WERI-Rb-1 (cell line): ENCODE measurements at regions not wholly inside any gene's neighbourhood (a gene's known extent, or its start where the extent isn't known, plus 50 kb on each side); places are given as distances from the start of the nearest gene placed in this dataset.

Source experiments
- DNase-seq: peaks from one replicate; pipeline ENCODE4 v3.0.0-alpha.2; 2020
- H3K27ac ChIP-seq: fragments of 250-450 bp; sonication (Bioruptor Pico); 2 replicates; pipeline ENCODE4 v1.5.1; 2020; ENCODE audit warnings: mild to moderate bottlenecking, moderate library complexity
- H3K27me3 ChIP-seq: fragments of 250-450 bp; sonication (Bioruptor Pico); 2 replicates; pipeline ENCODE4 v1.5.1; 2021; ENCODE audit warnings: mild to moderate bottlenecking, low read depth, moderate library complexity; ENCODE audit not compliant: insufficient read depth, severe bottlenecking
- H3K36me3 ChIP-seq: fragments of 250-450 bp; sonication (Bioruptor Pico); 2 replicates; pipeline ENCODE4 v1.5.1; 2020; ENCODE audit warnings: mild to moderate bottlenecking, moderate library complexity
- H3K4me3 ChIP-seq: 2 replicates; pipeline ENCODE4 v1.5.1; 2011; ENCODE audit warnings: low read depth, mild to moderate bottlenecking, control low read depth, low read length
- H3K9me3 ChIP-seq: fragments of 250-450 bp; sonication (Bioruptor Pico); 2 replicates; pipeline ENCODE4 v1.5.1; 2021; ENCODE audit warnings: mild to moderate bottlenecking, moderate library complexity; ENCODE audit not compliant: severe bottlenecking
- CTCF ChIP-seq: IDR thresholded peaks from 2 replicates; pipeline ENCODE4 v1.5.1; 2011; ENCODE audit warnings: low read depth, mild to moderate bottlenecking, control low read depth, inconsistent platforms, low read length

GRCh38 chr14:101399737-101400517 lies 161.4 kb upstream of the DIO3 start:
- Histone ChIP-seq H3K9me3 (no peaks in the 10 kb centered on the region), H3K27me3 (peaks cover 85% of the 10 kb centered on the region), H3K27ac (no peak overlapping the region), H3K36me3 (no peaks in the 10 kb centered on the region), H3K4me3 (no peak overlapping the region)
- DNase-seq: no peak
- no peak for TF ChIP-seq CTCF

GRCh38 chr14:101400830-101401229 lies 160.5 kb upstream of the DIO3 start:
- Histone ChIP-seq H3K9me3 (no peaks in the 10 kb centered on the region), H3K27ac (no peak overlapping the region), H3K36me3 (no peaks in the 10 kb centered on the region), H3K27me3 (peaks cover 85% of the 10 kb centered on the region), H3K4me3 (no peak overlapping the region)
- no peak for DNase-seq
- TF ChIP-seq CTCF: no peak

GRCh38 chr14:101402936-101403660 lies 158.2 kb upstream of the DIO3 start:
- Histone ChIP-seq H3K4me3 (no peak overlapping the region), H3K27ac (no peak overlapping the region), H3K36me3 (no peaks in the 10 kb centered on the region), H3K27me3 (peaks cover 90% of the 10 kb centered on the region), H3K9me3 (no peaks in the 10 kb centered on the region)
- TF ChIP-seq CTCF: no peak
- no peak for DNase-seq

GRCh38 chr14:101404426-101405170 lies 156.7 kb upstream of the DIO3 start:
- Histone ChIP-seq H3K27ac (no peak overlapping the region), H3K9me3 (no peaks in the 10 kb centered on the region), H3K36me3 (no peaks in the 10 kb centered on the region), H3K4me3 (no peak overlapping the region), H3K27me3 (peaks cover 95% of the 10 kb centered on the region)
- DNase-seq: no peak
- TF ChIP-seq CTCF: no peak

- Histone ChIP-seq H3K27me3 (peaks cover 95% of the 10 kb centered on the region), H3K4me3 (no peak overlapping the region), H3K9me3 (no peaks in the 10 kb centered on the region), H3K36me3 (no peaks in the 10 kb centered on the region), H3K27ac (no peak overlapping the region)
- TF ChIP-seq CTCF: no peak
- no peak for DNase-seq
These were observed 156.0 kb upstream of the DIO3 start for GRCh38 chr14:101405171-101405883.
